IPS DF 4.7 (cell line): ENCODE measurements at regions not wholly inside any gene's neighbourhood (a gene's known extent, or its start where the extent isn't known, plus 50 kb on each side); places are given as distances from the start of the nearest gene placed in this dataset.
"Not testable (repeated sequence)": the region's sequence is repeated elsewhere in the genome, so short reads cannot be mapped to it uniquely, and the experiment has no call there.

Experiments used
- DNase-seq: peaks from one replicate; pipeline ENCODE4 v3.0.0-alpha.2; 2013; ENCODE audit warnings: low spot score; ENCODE audit errors: extremely low read depth

GRCh38 chr10:118805146-118805545 is 50.4 kb upstream of the CACUL1 start:
- no peak for DNase-seq

DNA sequence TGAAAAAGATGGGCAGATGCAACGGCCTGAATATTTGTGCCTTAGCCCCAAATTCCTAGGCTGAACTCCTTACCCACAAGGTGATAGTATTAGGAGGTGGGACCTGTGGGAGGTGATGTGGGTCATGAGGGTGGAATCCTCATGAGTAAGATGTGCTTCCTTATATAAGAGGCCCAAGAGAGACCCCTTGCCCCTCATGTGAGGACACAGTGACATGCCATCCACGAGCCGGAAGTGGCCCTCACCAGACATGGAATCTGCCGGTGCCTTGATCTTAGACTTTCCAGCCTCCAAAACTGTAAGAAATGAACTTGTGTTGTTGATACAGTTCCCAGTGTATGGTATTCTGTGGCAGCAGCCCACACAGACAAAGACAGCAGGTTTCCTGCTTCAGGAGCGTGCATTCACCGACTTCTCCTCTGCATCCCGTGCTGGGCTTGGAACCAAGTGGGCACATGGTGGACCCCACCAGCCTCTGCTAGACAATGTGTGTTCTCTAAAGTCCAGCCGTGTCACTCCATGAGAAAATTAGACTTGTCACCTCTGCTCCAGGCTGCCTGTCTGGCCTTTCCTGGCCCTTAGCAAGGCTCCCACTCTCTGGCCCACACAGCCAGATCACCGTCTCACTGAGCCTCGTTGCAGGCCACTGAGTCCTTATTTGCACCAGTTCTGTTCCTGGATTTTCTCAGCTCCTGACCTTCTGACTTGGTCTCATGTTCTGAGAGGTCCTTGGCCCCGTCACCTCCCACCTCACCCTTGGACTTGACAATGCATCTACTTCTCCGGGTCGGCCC is 52.9 kb upstream of the CACUL1 start:
- DNase-seq, result no peak

GRCh38 chr10:118808601-118809356 is 54.0 kb upstream of the CACUL1 start:
- DNase-seq, result no peak

DNA sequence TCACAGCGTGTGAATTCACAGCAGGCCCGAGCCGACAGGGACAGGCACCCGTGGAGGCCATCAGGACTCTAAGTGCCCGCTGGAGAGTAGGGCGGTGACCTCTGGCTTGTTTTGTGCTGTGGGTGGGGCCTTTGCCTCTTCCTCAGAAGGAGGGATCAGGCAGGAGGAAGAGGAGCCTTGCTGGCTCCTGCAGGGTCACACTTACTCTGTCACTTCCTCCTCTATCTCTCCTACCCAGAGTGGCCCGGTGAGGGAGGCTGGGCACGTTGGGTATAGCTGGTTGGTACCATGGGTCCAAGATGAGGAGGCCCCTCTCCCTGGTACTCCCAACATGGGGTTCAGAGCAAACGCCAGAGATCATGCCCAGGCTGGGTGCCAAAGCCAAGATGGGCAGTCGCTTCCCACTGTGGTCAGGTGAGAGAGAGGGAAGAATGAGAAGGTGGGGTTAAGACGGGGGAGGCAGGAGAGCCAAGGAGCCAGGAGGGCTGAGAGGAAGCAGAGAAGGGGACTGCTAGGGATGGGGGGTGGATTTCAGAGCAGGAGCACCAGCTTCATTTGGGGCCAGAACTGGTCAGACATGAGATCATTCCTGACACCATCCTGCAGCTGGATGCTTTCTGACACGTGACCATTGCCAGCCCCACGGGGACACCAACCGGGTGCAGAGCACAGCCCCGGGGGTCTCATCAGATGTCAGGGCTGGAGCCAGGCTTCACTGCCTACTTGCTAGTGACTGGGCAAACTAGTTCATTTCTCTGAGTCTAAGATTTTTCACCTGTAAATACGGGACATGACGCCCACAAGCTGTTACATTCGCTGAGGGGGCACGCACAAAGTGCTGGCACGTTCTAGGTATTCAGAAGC is 54.8 kb upstream of the CACUL1 start:
- DNase-seq, result no peak

DNA sequence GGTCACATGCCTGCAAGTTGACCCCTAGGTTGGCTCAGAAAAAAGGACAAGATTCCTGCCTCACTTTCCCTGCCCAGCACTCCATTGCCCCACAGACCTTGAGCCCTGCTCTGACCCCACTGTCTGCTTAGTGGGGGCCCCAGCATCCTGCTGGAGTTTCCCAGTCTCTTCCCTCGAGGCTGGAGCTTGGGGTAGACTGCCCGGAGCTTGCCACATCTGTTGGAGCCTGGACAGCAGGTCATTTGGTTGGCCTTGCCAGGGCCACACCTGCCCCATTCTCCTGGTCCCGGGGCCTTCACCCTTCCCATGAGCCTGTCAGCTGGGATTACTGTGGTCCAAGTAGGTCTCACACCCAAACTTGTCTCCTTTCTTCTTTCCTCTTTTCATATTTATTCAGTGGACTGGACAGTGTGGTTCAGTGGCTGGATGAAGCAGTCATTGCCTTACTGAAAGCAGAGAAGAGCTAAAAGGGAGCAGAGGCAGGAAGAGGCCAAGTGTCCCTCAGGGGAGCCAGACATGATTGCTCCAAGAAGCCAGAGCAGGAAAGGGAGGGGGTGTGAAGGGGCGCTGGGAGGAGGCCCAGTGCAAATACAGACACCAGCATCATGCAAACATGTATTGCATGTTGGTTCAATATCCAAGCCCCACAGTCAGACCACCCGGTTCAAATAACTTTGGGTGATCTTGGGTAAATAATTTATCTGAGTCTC is 56.2 kb upstream of the CACUL1 start:
- DNase-seq, result no peak

DNA sequence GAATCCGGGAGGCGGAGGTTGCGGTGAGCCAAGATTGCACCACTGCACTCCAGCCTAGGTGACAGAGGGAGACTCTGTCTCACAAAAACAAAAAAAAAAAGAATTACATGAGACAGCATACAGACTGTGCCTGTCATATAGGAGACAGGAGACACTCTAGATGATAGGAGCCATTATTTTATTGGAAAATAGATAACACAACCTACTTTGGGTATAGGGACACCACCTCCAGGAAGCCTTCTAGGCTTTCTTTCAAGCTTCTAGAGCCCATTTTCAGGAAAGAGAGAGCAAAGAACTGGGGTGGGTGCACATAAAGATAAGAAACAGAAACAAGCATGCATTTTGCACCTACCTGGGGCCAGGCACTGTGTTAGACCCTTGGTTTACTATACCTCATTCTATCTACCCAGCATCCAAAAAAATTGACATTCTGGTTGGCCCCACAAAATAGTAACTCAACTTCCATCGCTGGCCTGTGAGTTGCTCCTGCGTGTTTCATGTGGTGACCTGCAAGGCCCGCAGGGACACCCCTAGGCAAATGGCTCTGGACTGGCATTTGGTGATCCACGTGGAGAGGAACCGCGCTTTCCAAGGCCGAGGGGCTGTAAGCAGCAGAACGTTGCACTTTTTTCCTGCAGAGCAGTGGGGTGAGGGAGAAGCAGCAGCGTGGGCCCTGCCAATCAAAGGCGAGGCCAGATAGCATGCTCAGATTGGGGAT is 57.1 kb upstream of the CACUL1 start:
- DNase-seq, result no peak

- no peak for DNase-seq
These were observed 57.6 kb upstream of the CACUL1 start for GRCh38 chr10:118812393-118812740.

GRCh38 chr10:118813001-118813400 is 58.2 kb upstream of the CACUL1 start:
- not testable (repeated sequence) for DNase-seq

- DNase-seq, result no peak
These were observed 61.9 kb upstream of the CACUL1 start for GRCh38 chr10:118816471-118817168.

GRCh38 chr10:118817328-118818068 is 62.7 kb upstream of the CACUL1 start:
- DNase-seq, result no peak

- no peak for DNase-seq
These were observed 64.0 kb upstream of the CACUL1 start for GRCh38 chr10:118818621-118819221.

GRCh38 chr10:118820326-118821116 is 65.8 kb upstream of the CACUL1 start:
- no peak for DNase-seq

- no peak for DNase-seq
These were observed 68.6 kb upstream of the CACUL1 start for GRCh38 chr10:118823256-118823907.

DNA sequence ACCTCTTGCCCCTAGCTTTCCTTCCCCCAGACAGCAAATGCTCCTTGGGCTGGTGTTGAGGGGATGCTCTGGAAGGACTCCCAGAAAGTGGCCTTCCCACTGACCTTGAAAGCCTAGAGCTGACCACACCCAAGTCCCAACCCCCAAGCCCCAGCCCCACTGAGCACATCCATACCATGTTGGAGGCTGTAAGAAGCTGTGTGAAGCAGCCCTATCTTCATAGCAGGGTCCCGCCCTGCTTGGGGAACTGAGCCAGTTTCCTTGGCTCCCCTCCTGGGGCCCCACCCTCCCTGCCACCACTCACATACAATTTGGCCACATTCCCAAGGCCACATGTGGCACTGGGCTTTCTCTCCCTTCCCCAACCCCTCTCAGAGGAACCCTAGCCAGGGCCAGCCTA is 72.3 kb upstream of the CACUL1 start:
- no peak for DNase-seq

- DNase-seq, result no peak
These were observed 72.8 kb upstream of the CACUL1 start for GRCh38 chr10:118827466-118828155.

GRCh38 chr10:118832241-118832651 is 77.5 kb upstream of the CACUL1 start:
- DNase-seq, result no peak

DNA sequence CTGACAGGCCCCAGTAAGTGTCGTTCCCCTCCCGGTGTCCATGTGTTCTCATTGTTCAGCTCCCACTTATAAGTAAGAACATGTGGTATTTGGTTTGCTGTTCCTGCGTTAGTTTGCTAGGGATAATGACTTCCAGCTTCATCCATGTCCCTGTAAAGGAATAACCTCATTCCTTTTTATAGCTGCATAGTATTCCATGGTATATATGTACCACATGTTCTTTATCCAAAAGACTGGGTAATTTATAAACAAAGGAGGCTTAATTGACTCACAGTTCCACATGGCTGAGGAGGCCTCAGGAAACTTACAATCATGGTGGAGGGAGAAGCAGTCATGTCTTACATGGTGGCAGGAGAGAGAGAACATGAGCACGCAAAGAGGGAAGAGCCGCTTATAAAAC is 79.6 kb upstream of the CACUL1 start:
- not testable (repeated sequence) for DNase-seq
